ENCODE measurements at regions not wholly inside any gene's neighbourhood (a gene's known extent, or its start where the extent isn't known, plus 50 kb on each side); places are given as distances from the start of the nearest gene placed in this dataset.
"Not testable (repeated sequence)": the region's sequence is repeated elsewhere in the genome, so short reads cannot be mapped to it uniquely, and the experiment has no call there.

DNA sequence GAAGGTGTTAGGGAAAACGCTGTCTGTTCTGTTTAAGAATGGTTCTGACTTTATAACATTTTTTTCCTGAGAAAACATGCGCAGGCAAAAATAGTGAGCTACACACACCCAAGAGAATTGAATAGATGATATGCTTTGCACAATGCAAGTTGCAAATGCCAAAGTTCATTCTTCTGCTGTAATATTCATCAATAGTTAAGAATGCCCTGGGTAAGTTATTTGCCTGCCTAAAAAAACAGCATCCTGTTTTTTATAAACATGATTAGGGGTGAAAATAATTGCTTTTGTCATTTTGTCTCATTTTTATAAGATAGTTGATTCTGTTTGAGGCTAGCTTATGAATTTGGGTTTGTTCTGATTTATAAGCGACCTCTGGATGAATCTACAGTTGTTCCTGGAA, 99.4 kb downstream of the DTWD1 start:
- H3K27me3 ChIP-seq (ENCODE audit: control insufficient read depth in 1 of 2, insufficient read depth in 2 of 2, low read length in 1 of 2), result no peaks in the 10 kb centered on the region
- 91 to 95% methylated on average over 3 of the region's 3 CpGs for WGBS, 2 donors

DNA sequence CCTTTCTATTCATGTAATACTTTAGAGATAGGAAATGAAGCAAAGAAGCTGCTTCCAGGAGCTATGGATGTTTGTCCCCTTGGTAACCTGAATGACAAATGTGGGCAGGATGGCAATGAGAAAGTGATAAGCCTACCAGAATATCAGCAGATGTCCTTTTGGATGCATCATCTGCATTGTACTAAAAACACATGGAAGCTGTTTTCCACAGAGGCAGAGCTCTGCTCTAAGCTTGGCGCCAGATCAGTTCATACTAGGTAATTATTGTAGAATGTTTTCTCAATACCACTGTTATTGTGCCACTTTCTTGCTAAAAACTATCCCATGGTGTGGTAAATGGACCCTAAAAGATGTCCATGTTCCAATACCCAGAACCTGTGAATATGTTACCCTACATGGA, 100.2 kb downstream of the DTWD1 start:
- WGBS, 2 donors, result 96 to 97% methylated on average over 1 of the region's 1 CpG
- H3K27me3 ChIP-seq (ENCODE audit: control insufficient read depth in 1 of 2, insufficient read depth in 2 of 2, low read length in 1 of 2), result no peaks in the 10 kb centered on the region
- H3K27ac ChIP-seq (ENCODE audit: low read depth in 1 of 2, low read length in 2 of 2), result no peak overlapping the region
- no peaks in the 10 kb centered on the region for H3K4me1 ChIP-seq (ENCODE audit: control insufficient read depth in 1 of 2, insufficient read depth in 2 of 2, low read length in 2 of 2)
- ATAC-seq (ENCODE audit: low FRiP score) (no peak), DNase-seq (no peak)
- no peak overlapping the region for H3K4me3 ChIP-seq (ENCODE audit: low read length in 2 of 2)
- intact Hi-C loops (cut with DNase I), result loop anchor here in 1 of 2 donors (10.0 kb wide), 1 partner anchor 76 kb away; no protein-coding TSS in a partner anchor
- no peaks in the 10 kb centered on the region for H3K36me3 ChIP-seq (ENCODE audit: control insufficient read depth in 1 of 2, insufficient read depth in 2 of 2, low read length in 1 of 2)
- no peaks in the 10 kb centered on the region for H3K9me3 ChIP-seq (ENCODE audit: control insufficient read depth, low read length)

More for the DNA sequence above, 99.4 kb downstream of the DTWD1 start:
- DNase-seq, result no peak
- Histone ChIP-seq H3K9me3 (ENCODE audit: control insufficient read depth, low read length) (no peaks in the 10 kb centered on the region), H3K4me3 (ENCODE audit: low read length in 2 of 2) (no peak overlapping the region), H3K36me3 (ENCODE audit: control insufficient read depth in 1 of 2, insufficient read depth in 2 of 2, low read length in 1 of 2) (no peaks in the 10 kb centered on the region), H3K4me1 (ENCODE audit: control insufficient read depth in 1 of 2, insufficient read depth in 2 of 2, low read length in 2 of 2) (no peaks in the 10 kb centered on the region), H3K27ac (ENCODE audit: low read depth in 1 of 2, low read length in 2 of 2) (no peak overlapping the region)
- ATAC-seq (ENCODE audit: low FRiP score), result no peak
- intact Hi-C loops (cut with DNase I), result loop anchor here in 1 of 2 donors (10.0 kb wide), 1 partner anchor 75 kb away; no protein-coding TSS in a partner anchor

DNA sequence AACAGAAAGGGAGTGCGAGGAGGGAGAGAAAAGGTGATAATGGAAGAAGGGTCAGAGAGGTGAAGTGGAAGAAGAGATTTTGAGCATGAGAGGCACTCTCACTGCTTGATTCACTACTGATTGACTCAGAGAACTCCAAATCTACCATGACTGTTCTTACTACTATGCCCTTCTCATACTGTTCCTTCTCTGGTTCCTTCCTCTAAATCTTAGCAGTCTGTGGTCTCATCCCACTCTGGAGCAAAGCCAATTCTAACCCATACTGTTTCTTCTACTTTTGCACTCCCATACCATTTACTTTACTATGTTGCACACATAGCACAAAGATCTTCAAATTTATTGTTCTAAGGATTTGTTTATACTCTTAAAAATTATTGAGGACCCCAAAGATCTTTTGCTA, 100.8 kb downstream of the DTWD1 start:
- H3K27me3 ChIP-seq (ENCODE audit: control insufficient read depth in 1 of 2, insufficient read depth in 2 of 2, low read length in 1 of 2), result no peaks in the 10 kb centered on the region
- ATAC-seq (ENCODE audit: low FRiP score) (no peak), DNase-seq (no peak)
- H3K9me3 ChIP-seq (ENCODE audit: control insufficient read depth, low read length), result no peaks in the 10 kb centered on the region
- H3K27ac ChIP-seq (ENCODE audit: low read depth in 1 of 2, low read length in 2 of 2), result no peak overlapping the region
- no peaks in the 10 kb centered on the region for H3K36me3 ChIP-seq (ENCODE audit: control insufficient read depth in 1 of 2, insufficient read depth in 2 of 2, low read length in 1 of 2)
- intact Hi-C loops (cut with DNase I), result loop anchor here in 1 of 2 donors (10.0 kb wide), 1 partner anchor 77 kb away; no protein-coding TSS in a partner anchor
- WGBS, 2 donors, result 94 to 98% methylated on average over 1 of the region's 1 CpG
- no peak overlapping the region for H3K4me3 ChIP-seq (ENCODE audit: low read length in 2 of 2)
- H3K4me1 ChIP-seq (ENCODE audit: control insufficient read depth in 1 of 2, insufficient read depth in 2 of 2, low read length in 2 of 2), result no peaks in the 10 kb centered on the region

DNA sequence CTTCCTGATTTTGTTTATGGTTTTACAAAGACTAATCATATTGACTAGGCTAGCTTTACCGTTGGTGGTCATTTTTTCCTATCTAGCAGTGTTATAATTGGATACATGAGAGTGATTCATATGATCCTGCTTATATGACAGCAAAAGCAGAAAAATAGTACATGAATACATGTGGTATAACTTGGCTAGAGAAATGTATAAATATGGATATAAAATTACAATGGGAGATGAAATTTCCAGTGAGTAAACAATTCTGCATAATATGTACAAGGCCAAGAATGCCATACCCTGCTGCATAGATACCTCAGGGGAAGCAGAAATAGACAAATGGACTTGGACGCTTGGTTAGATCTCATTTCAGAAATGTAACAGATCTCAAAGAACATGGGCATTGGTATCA, 103.1 kb downstream of the DTWD1 start:
- Histone ChIP-seq H3K4me1 (ENCODE audit: control insufficient read depth in 1 of 2, insufficient read depth in 2 of 2, low read length in 2 of 2) (no peaks in the 10 kb centered on the region), H3K4me3 (ENCODE audit: low read length in 2 of 2) (no peak overlapping the region), H3K27me3 (ENCODE audit: control insufficient read depth in 1 of 2, insufficient read depth in 2 of 2, low read length in 1 of 2) (no peaks in the 10 kb centered on the region), H3K9me3 (ENCODE audit: control insufficient read depth, low read length) (peaks cover 3% of the 10 kb centered on the region), H3K36me3 (ENCODE audit: control insufficient read depth in 1 of 2, insufficient read depth in 2 of 2, low read length in 1 of 2) (no peaks in the 10 kb centered on the region), H3K27ac (ENCODE audit: low read depth in 1 of 2, low read length in 2 of 2) (no peak overlapping the region)
- DNase-seq (no peak), ATAC-seq (ENCODE audit: low FRiP score) (no peak)
- WGBS, 2 donors, result 79 to 83% methylated on average over 2 of the region's 2 CpGs
- intact Hi-C loops (cut with DNase I), result loop anchor here in 1 of 2 donors (10.0 kb wide), 1 partner anchor 79 kb away; no protein-coding TSS in a partner anchor

DNA sequence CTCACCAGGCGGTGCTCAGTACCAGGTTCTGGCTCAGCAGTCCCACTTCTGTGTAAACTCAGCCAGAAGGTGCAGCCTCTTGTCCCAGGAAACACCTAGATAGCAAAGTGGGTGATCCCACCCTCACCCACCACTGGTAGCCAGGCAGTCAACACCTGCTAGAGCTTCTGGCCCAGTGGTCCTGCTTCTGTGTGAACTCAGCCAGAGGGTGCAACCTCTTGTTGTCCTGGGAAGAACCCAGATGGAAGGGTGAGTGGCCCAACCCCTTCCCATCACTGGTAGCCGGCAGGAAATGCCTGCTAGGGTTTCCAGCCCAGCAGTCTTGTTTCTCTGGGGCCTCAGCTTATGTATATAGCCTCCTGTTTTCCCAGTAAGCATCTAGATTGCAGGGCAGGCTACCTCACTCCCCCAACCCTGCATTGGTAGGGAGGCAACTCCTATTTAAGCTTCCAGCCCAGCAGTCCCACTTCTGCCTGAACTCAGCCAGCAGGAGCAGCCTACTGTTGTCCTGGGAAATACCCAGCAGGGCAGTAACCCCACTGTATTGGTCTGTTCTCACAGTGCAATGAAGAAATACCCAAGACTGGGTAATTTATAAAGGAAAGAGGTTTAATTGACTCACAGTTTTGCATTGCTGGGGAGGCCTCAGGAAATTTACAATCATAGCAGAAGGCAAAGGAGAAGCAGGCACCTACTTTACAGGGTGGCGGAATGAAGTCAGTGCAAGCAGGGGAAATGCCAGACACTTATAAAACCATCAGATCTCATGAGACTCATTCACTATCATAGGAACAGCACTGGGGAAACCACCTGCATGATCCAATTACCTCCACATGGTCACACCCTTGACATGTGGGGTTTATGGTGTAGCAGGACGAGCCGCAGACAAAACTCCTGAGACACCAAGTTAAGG, 110.6 kb downstream of the DTWD1 start:
- peaks cover 3% of the 10 kb centered on the region for H3K9me3 ChIP-seq (ENCODE audit: control insufficient read depth, low read length)
- no peak overlapping the region for H3K27ac ChIP-seq (ENCODE audit: low read depth in 1 of 2, low read length in 2 of 2)
- intact Hi-C loops (cut with DNase I), result no loop called here
- no peaks in the 10 kb centered on the region for H3K27me3 ChIP-seq (ENCODE audit: control insufficient read depth in 1 of 2, insufficient read depth in 2 of 2, low read length in 1 of 2)
- H3K36me3 ChIP-seq (ENCODE audit: control insufficient read depth in 1 of 2, insufficient read depth in 2 of 2, low read length in 1 of 2), result no peaks in the 10 kb centered on the region
- H3K4me1 ChIP-seq (ENCODE audit: control insufficient read depth in 1 of 2, insufficient read depth in 2 of 2, low read length in 2 of 2), result no peaks in the 10 kb centered on the region
- WGBS, 2 donors, result 83 to 89% methylated on average over 5 of the region's 5 CpGs
- H3K4me3 ChIP-seq (ENCODE audit: low read length in 2 of 2), result no peak overlapping the region
- no peak for DNase-seq
- no peak for ATAC-seq (ENCODE audit: low FRiP score)

DNA sequence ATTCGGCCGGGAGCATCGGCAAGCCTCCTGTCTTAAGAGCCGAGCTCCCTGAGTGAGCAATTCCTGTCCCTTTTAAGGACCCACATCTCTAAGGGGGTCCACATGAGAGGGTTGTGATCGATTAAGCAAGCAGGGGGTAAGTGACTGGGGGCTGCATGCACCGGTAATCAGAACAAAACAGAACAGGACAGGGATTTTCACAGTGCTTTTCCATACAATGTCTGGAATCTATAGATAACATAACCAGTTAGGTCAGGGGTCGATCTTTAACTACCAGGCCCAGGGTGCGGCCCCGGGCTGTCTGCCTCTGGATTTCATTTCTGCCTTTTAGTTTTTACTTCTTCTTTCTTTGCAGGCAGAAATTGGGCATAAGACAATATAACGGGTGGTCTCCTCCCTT, 111.3 kb downstream of the DTWD1 start:
- H3K27ac ChIP-seq (ENCODE audit: low read depth in 1 of 2, low read length in 2 of 2); H3K27me3 ChIP-seq (ENCODE audit: control insufficient read depth in 1 of 2, insufficient read depth in 2 of 2, low read length in 1 of 2); intact Hi-C loops (cut with DNase I); H3K4me1 ChIP-seq (ENCODE audit: control insufficient read depth in 1 of 2, insufficient read depth in 2 of 2, low read length in 2 of 2); H3K4me3 ChIP-seq (ENCODE audit: low read length in 2 of 2); H3K9me3 ChIP-seq (ENCODE audit: control insufficient read depth, low read length); H3K36me3 ChIP-seq (ENCODE audit: control insufficient read depth in 1 of 2, insufficient read depth in 2 of 2, low read length in 1 of 2); DNase-seq; ATAC-seq (ENCODE audit: low FRiP score): not testable (repeated sequence)
- 82 to 87% methylated on average over 10 of the region's 10 CpGs for WGBS, 2 donors

DNA sequence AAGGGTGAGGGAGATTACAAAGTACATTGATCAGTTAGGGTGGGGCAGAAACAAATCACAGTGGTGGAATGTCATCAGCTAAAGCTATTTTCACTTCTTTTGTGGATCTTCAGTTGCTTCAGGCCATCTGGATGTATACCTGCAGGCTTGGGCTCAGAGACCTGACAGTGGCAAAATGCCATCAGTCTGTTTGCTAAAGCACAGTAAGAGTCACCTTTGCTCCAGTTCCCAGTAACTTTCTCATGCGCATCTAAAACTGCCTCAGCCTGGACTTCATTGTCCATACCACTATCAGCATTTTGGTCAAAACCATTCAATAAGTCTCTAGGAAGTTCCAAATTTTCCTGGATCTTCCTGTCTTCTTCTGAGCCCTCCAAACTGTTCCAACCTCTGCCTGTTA, 113.2 kb downstream of the DTWD1 start:
- H3K27ac ChIP-seq (ENCODE audit: low read depth in 1 of 2, low read length in 2 of 2); ATAC-seq (ENCODE audit: low FRiP score); H3K4me1 ChIP-seq (ENCODE audit: control insufficient read depth in 1 of 2, insufficient read depth in 2 of 2, low read length in 2 of 2); DNase-seq; H3K27me3 ChIP-seq (ENCODE audit: control insufficient read depth in 1 of 2, insufficient read depth in 2 of 2, low read length in 1 of 2); intact Hi-C loops (cut with DNase I); H3K9me3 ChIP-seq (ENCODE audit: control insufficient read depth, low read length); H3K4me3 ChIP-seq (ENCODE audit: low read length in 2 of 2); H3K36me3 ChIP-seq (ENCODE audit: control insufficient read depth in 1 of 2, insufficient read depth in 2 of 2, low read length in 1 of 2): not testable (repeated sequence)
- 95% methylated on average over 1 of the region's 1 CpG for WGBS, 2 donors

DNA sequence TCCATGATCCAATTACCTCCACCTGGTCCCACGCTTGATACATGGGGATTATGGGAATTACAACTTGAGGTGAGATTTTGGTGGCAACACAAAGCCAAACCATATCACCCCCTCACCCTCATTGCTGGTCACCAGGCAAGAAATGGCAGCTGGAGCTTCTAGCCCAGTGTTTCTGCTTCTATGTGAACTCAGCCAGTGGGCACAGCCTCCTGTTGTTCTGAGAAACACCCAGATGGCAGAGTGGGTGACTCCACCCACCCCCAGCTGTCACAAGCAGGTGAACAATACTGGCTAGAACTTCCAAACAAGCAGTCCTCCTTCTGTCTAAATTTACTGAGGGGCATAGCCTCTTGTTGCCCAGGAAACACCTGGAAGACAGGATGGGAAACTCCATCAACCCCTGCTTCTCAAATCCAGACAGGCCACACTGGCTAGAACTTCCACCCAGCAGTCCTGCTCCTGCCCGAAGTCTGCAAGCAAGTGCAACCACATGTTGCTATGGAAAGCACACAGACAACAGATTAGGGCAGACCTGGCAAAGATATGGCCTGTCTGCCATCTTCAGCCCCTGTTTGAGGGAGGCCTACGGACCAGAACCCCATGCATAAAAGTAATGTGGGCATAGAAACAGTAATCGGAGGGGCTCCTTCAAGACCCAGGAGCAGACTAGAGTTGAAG, 114.1 kb downstream of the DTWD1 start:
- Histone ChIP-seq H3K27ac (ENCODE audit: low read depth in 1 of 2, low read length in 2 of 2) (no peak overlapping the region), H3K27me3 (ENCODE audit: control insufficient read depth in 1 of 2, insufficient read depth in 2 of 2, low read length in 1 of 2) (no peaks in the 10 kb centered on the region), H3K36me3 (ENCODE audit: control insufficient read depth in 1 of 2, insufficient read depth in 2 of 2, low read length in 1 of 2) (no peaks in the 10 kb centered on the region), H3K4me1 (ENCODE audit: control insufficient read depth in 1 of 2, insufficient read depth in 2 of 2, low read length in 2 of 2) (no peaks in the 10 kb centered on the region), H3K9me3 (ENCODE audit: control insufficient read depth, low read length) (no peaks in the 10 kb centered on the region), H3K4me3 (ENCODE audit: low read length in 2 of 2) (no peak overlapping the region)
- WGBS, 2 donors, result 92 to 93% methylated on average over 4 of the region's 4 CpGs
- ATAC-seq (ENCODE audit: low FRiP score) (no peak), DNase-seq (no peak)
- intact Hi-C loops (cut with DNase I), result no loop called here

Data from aorta (tissue), 5 donors.